ENCODE measurements at regions not wholly inside any gene's neighbourhood (a gene's known extent, or its start where the extent isn't known, plus 50 kb on each side); places are given as distances from the start of the nearest gene placed in this dataset.

DNA sequence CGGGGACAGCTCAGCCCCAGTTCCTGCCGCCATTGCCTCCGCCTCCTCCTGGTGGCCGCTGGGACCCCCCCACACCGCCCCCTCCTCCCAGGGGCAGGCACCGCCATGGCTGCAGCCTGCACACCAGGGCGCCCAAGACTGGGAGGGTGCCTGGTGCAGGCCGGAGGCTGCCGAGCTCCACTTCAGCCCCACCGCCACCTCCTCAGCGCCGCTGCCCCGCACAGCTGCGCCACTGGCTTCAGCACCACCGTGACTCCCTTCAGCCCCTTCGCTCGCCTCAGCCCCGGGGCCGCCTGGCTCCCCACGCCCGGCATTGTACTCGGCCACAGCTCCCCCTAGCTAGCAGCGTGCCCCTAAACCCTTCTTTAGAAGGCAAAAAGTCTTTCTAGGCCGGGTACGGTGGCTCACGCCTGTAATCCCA is 131.1 kb downstream of the CRYBB2 start:
- no peak for DNase-seq (ENCODE audit: low spot score)

DNA sequence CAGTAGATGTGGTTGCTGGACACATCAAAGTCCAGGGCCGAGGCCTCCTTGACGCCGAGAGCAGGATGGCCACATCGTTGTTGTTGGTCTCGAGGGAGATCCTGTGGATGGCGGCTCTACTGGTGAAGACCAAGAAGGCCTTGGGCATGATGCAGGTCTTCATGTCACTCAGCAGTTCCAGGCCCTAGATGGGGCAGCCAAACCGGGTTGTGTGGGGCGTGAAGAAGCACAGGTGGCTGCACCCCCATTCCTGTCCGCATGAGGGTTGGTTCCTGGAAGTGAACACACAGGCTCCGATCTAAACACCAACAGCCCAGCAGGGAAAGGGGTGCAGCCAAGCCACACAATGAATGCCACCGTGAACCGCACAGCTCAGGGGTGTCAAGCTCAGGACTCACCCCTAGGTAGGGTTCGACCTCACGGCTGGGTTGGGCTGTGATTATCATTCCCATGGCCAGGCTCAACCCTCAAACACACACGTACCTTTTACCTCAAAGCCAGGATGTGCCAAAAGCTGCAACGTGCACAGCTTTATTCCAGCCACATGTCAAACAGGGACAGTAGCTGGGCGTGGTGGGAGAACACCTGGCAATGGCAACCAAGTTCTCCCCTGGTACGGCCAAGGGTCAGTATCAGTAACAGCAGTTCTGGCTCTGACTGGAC is 132.3 kb downstream of the CRYBB2 start:
- DNase-seq (ENCODE audit: low spot score), result no peak

DNA sequence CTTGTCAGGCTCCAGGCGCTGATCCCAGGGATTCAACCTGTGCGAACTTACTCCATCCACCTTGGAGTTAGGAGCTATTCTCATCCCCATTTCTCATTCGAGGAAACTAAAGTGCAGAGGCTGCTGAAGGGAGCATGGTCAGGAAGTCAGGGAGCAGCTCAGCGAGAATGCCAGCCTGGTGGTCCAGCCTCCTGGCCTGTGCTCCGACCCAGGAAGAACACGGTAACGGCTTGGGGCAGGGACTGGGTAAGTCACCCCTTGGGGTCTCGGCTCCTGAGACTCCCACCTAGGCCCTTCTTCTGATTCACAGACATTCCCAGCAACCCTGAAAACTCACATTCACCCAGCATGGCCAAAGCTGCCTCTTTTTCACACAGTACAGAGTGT is 132.8 kb downstream of the CRYBB2 start:
- no peak for DNase-seq (ENCODE audit: low spot score)

DNA sequence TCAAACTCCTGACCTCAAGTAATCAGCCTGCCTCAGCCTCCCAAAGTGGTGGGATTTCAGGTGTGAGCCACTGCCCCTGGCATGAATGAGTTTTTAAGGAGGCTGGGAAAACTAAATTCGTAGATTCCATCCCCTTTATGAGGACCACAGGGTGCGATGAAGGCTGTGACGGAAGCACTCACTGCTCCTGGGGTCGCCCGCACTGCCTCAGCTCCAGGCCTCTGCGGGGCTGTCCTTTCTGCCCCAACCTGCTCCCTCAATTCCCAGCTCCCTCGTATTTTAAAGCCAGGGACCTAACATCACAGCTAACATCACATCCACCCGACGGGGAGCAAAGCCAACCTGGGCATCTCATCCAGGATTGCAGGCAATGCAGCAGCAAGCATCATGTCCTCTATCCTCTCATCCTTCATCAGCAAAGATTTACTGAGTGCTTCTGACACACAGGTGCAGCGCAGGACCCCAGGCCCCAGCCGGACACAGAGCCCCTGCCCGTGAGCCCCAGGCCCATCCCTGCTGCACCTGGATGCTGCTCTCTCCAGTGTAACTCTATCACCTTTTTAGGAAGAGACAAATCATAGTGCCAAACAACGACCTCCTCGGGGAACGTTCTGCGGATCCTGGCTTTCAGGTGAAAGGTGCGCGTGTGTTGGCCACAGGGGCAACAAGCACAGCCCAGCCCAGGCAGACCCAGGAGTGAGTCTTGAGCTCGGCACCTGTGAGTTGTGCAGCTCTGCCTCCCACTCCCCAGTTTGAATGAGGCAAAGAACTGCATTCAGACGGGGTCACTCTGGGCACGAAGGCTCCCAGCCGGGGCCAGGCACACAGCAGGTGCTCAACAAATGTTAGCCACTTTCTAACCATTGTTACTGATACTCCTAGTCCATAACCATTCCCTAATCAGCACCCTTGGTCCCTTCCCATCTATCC is 134.3 kb downstream of the CRYBB2 start:
- no peak for DNase-seq (ENCODE audit: low spot score)

DNA sequence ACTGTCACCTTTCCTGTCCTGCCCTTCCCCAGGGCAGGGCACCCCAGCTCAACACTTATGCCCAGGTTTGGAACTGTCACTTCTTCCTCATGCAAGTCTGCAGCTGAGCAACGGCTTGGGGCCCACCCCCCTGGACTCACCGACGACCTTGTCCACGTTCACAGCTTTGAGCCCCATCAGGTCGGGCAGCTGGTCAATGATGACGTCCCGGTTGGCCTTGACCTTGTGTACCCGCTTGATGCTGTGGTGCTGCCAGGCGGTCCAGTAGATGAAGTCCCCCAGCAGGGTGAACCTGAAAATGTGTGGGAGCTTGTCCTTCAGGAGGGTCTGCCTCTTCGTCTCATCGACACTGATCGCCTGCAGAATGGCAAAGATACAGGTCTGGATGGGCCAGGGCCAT is 135.0 kb downstream of the CRYBB2 start:
- no peak for DNase-seq (ENCODE audit: low spot score)

DNA sequence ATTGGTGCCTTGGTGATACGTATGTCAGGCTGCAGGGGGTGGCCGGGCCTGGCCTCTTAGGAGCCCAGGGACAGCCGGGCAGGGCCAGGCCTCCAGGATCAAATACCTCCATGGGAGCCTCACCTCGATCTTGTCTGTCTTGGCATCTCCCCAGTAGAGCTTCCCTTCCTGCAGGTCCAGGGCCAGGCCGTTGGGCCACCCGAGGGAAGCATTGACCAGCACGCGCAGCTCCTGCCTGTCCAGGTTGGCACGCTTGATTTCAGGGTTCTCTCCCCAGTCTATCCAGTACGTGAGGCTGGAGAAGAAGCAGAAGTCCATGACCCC is 137.7 kb downstream of the CRYBB2 start:
- no peak for DNase-seq (ENCODE audit: low spot score)

DNA sequence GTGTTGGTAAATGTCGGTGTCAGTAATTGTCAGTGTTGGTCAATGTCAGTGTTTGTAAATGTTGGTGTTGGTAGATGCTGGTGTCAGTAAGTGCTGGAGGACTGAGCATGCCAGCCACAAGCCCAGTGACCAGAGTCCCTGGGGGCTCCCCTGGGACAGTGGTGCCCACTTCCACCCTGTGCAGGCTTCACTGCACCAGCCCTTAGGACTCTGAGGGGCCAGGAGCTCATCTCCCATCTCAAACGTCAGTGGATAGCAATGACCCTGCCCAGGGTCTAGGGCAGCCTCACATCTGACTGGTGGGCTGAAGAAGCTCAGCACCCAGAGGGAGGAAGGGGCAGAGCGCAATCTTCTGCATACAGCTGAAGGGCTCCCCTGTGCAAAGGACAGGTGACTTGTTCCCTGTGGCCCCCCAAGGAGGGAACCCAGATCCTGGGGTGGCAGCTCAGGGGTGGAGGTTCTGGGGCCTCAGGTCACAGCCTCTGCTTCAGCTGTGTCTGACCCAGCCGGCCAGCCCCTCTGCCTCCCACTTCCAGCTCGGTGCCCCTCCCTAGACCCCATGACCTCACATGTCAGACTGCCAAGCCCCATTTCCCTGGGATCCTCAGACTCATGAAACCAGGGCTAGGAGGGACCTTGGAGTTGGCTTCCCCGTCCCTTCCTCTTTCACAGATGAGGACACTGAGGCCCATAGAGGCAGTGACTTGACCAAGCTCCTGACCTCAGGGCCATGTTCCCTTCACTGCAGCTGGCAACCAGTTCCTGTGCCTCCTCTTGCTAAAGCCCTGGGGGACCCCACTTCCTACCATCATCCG is 138.4 kb downstream of the CRYBB2 start:
- DNase-seq (ENCODE audit: low spot score), result no peak

DNA sequence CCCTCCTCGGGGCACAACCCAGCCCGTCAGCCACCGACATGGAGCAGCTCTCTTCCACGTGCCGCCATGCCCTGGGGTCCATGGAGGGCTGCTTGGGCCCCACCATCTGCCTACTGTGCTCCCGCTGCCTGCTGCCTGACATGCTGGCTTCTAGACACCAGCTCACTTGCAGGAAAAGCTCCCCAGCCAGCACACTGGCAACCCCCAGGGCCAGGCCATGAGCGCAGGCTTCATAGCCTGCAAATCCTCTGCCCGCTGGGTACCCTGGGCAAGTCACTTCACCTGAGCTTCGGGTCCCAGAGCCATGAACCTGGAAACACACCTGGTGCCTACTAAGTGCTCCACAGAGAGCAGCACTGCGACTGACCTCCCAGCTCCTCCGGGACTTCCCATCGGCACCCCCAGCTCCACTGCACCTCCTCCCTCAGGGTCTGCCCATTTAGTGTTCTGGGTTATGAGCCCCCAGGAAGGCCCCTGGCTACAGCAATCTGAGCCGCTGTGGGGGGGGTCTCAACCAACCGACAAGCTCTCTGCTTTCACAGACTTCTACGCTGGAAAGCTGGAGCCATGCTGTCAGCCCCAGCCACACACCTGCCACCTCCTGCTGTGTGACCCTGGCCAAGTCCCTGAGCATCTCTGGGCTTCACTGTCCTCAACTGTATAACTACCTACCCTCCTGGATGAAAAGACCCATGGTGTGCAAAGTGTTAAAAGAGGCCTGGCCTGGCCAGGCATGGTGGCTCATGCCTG is 139.2 kb downstream of the CRYBB2 start:
- DNase-seq (ENCODE audit: low spot score), result no peak

DNA sequence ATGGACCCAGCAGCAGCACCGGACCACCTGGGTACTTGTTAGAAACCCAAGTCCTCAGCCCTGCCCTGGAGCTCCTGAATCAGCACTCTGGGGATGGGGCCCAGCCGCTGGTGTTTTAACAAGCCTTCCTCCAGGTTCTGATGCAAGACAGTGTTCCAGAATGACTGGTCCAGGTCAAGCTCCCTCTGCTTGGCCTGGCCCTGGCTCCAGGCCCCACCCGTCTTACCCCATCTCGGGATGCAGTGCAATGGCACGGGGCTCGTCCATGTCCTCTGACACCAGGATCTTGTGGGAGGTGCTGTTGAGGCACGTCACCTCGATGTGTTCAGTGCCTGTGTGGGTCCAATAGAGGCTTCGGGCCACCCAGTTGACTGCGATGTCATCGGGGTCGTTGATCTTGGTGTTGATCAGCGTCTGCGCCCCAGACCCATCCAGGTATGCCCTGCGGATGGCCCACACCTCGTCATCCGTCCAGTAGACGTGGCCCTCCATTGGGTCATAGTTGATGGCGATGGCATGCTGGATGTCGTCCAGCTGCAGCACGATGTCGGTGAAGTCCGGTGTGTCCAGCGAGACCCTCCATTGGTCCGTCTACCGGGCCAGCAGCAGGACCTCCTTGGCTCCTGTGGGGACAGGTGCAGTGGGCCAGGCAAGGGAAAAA is 140.3 kb downstream of the CRYBB2 start:
- DNase-seq (ENCODE audit: low spot score), result no peak

DNA sequence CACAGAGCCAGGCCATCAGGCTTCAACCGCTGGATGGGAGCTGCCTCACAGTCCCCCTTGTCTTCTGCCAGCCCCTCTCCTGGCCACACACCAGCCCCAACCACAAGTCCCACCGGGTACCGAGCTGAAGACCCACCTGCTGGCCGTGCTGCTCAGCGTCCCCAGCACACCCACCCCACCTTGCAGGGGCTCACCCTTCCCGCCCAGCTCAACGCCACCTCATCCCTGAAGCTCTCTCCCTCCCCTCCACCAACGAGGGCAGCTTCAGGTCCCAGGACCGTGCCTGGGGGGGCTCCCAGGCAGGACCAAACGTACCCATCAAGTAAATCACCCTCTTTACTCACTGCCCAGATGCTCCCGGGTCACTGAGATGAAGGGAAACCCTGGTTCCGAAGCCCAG is 141.0 kb downstream of the CRYBB2 start:
- no peak for DNase-seq (ENCODE audit: low spot score)

DNA sequence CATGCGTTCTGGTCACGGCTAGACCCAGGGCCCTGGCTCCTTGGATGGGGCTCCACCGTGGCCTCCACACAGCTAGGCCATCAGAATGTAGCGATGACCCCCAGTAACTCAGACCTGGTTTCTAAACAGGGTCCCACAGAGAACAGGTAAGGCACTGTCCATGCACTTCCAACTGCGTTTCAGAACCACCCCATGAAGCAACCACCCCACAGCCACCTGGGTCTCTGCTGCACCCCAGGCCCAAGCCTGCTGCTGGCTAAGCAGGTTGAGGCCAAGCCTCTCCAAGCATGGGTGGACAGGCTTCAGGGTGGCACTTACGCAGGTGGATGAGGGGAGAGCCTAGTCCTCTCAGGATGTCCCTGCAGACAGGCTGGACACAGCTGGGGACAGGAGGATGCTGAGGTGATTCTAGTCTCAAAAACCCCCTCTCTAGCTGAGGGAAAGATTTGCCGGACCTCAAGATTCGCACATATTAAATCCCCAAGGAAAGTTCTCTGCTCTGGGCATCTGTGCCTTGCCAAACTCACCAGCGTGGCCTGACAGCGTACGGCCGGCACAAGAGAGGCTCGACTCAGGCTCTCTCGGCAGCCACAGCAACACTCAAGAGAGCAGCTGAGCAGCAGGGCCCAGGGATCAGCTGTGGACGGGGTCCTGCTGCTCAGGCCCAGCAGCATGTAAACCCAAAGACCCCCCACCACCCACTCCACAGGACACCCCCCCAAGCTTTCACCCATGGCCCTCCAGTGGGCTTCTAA is 141.6 kb downstream of the CRYBB2 start:
- no peak for DNase-seq (ENCODE audit: low spot score)

DNA sequence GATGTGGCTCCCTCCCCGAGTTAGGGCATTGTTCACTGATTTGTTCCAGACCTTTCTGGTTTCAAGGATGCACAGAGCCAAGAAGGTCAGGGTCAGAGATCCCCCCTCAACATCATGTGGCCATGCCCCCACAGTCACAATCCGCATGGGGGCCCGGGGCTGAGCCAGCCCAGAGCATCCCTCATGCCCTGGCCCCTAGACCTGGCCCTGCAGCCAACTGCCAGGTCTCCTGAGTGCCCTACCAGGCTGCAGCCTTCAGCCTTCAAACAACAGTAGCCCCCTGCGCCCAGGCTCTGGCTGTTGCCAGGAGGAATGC is 142.4 kb downstream of the CRYBB2 start:
- no peak for DNase-seq (ENCODE audit: low spot score)

DNA sequence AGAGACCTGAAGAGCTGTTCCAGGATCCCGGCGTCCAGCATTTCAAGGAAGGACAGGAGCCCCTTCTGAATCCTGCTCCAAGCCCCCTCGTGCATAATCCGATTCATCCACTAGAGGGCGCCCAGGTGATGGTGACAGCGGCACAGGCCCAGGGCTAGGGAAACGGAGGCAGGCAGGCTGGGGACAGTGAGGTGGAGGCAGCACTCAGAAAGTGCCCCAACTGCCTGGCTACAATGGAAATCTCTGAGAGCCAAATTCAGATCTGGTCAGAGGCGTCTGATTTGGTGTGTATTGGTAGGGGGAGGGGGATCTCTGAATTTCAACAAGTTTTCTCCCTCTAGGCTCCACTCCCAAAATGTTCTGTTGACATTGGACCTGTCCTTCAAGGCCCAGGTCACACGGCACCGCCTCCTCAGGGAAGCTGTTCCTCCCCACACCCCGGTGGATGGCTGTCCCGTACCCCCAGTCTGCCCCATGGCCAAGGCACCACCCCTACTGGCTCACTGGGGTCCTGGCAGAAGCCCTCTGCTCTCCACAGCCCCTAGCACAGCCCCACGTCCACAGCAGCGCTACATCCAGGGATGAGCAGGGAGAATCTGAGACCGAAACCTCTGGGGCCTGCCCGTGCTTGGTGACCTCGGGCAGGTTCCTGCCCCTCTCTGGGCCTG is 142.9 kb downstream of the CRYBB2 start:
- peak; percentile 89 for DNase-seq (ENCODE audit: low spot score)

DNA sequence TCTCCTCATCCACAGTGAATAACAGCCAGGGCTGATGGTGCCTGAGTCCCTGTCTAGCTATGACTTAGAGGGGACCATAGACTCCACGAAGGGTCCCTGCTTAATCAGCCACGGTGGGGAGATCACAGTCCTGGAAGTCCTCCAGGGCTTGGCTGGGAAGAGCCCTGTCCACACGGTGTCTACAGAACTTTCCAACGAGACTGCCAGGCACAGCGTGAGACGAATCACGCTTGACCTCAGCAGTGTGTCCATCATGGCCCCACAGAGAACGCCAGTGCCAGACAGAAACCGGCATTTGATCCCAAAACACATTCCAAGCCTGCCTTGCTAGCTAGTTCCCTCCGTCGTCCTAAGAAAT is 143.4 kb downstream of the CRYBB2 start:
- DNase-seq (ENCODE audit: low spot score), result no peak

DNA sequence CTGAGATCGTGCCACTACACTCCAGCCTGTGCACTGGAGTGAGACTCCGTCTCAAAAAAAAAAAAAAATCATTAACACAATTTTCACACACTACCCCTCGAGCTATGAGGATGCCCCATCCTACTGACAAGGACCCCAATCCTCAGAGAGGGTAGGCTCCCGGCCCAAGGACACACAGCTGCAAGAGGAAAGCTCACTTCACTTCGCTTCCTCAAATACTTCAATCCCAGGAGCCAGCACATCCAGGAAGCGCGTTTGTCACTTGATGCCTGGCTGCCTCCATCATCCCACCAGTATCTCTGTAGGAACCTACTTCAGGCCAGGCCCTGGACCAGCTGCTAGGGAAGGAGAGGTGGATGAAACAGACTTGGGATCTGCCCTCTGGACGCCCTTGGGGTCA is 144.0 kb downstream of the CRYBB2 start:
- no peak for DNase-seq (ENCODE audit: low spot score)

DNA sequence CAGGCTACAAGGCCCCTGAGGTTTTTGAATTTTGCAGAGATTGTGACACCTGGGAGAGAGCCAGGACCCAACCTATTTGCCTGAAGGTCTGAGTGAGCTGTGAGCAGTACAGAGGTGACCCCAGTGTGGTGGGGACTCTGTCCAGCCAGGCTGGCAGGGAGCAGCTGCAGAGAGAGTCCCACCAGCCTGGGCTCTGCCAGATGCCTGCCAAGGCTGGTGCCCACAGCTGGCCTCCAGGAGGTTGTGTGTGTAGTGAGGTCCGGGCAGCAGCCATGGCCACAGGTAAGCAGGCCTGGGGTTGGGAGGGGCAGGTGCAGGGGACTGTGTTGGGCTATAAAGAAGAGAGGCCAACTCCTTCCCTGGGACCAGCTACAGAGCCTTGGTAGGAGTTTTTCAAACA is 144.8 kb downstream of the CRYBB2 start:
- DNase-seq (ENCODE audit: low spot score), result no peak

DNA sequence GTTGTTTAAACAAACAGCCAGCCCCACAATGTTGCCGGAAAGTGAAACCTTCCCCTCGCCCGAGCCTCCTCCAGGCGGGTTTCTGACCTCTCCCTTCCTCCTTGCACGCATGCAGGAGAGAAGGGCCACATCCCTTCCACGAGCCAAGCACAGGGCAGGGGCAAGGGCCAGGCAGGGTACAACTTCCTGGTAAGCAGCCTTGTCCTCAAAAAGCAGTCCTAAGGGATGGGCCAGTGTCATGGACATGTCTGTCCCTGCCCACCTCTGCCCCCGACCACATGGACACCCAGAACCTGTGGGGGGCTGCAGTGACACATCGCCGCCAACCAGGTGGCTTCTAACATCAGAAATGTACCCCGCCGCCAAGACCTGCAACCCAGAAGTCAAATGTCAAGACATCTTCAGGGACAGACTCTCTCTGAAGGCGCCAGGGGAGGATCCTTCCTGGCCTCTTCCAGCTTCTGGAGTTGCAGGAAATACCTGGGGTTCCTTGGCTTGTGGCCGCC is 145.3 kb downstream of the CRYBB2 start:
- DNase-seq (ENCODE audit: low spot score), result no peak

DNA sequence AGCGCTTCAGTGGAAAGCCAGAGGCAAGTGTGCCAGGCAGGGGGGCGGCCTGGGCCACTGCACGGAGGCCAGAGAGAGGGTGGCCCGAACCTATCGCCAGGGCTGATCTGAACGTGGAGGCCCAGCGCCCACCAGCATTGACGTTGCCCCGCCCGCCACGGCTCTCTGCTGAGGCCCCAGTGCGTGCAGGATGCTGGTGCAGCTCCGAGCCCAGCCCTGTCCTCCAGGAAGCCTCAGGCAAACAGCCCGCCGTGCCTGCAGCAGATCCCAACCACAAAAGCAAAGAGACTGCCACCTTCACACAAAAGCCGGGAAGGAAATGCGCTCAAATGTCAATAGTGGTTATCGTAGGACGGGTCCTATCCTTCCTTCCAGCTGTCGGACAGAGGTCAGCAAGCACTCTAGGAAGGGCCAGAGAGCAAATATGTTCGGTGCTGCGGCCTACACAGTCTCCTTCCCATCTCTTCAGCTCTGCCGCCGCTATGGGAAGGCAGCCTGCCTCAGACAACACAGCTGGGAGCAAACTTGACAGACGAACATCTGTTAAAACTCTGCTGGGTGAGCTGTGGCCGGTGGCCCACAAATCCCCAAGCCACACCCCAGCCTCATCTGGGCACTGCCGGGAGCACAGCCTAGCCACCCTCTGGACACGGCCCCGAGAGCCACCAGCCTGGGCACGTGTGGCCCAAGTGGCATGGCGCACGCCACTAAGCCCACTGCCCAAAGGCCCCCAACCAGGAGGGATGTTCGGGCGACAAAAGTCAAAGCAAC is 146.2 kb downstream of the CRYBB2 start:
- DNase-seq (ENCODE audit: low spot score), result no peak

DNA sequence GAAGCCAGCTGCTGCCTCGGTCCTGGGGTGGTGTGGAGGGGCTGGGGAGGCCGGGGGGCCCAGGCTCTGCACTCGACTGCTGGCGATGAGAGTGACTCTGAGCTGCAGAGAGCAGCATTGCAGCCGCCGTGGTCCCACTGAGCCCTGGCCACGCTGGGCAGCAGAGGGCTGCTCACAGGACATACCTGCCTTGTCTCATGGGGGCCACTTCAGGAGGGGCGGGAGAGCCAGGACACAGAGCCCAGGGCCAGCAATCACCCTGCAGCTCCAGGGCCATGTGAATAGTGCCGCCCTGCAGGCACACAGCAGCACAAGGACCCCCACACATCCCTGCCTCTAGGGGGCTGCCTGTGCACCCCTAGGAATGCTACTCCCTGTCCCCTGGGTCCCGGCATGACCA is 147.0 kb downstream of the CRYBB2 start:
- no peak for DNase-seq (ENCODE audit: low spot score)
